GM10266 (cell line): ENCODE measurements at regions not wholly inside any gene's neighbourhood (a gene's known extent, or its start where the extent isn't known, plus 50 kb on each side); places are given as distances from the start of the nearest gene placed in this dataset.

Experiments used
- DNase-seq: peaks from one replicate; pipeline ENCODE4 v3.0.0; 2012; ENCODE audit errors: extremely low spot score
- CTCF ChIP-seq: IDR thresholded peaks from 2 replicates; pipeline ENCODE4 v1.5.1; 2012; ENCODE audit warnings: mild to moderate bottlenecking, low read depth; ENCODE audit not compliant: control insufficient read depth, insufficient read depth; ENCODE audit errors: missing control alignments

- no peak for TF ChIP-seq CTCF
- no peak for DNase-seq
Observed at GRCh38 chr14:34361504-34362011, 100.5 kb downstream of the SPTSSA start.

- TF ChIP-seq CTCF, result no peak
- DNase-seq, result no peak
Observed at GRCh38 chr14:34359420-34360117, 102.5 kb downstream of the SPTSSA start.

- DNase-seq, result no peak
- no peak for TF ChIP-seq CTCF
Observed at GRCh38 chr14:34356264-34356654, 105.8 kb downstream of the SPTSSA start.

- TF ChIP-seq CTCF, result no peak
- no peak for DNase-seq
Observed at GRCh38 chr14:34355584-34356263, 106.3 kb downstream of the SPTSSA start.

GRCh38 chr14:34354556-34354955, 107.5 kb downstream of the SPTSSA start:
- TF ChIP-seq CTCF, result no peak
- DNase-seq, result no peak

GRCh38 chr14:34350903-34351302, 111.1 kb downstream of the SPTSSA start:
- no peak for TF ChIP-seq CTCF
- no peak for DNase-seq

- TF ChIP-seq CTCF, result no peak
- no peak for DNase-seq
Observed at GRCh38 chr14:34348592-34348991, 113.4 kb downstream of the SPTSSA start.
